ENCODE measurements at regions not wholly inside any gene's neighbourhood (a gene's known extent, or its start where the extent isn't known, plus 50 kb on each side); places are given as distances from the start of the nearest gene placed in this dataset.
A peak's percentile ranks its signal among the peaks of the same experiment; 100 is the strongest.

GRCh38 chr1:58893257-58893869 is 109.5 kb upstream of the JUN start:
- DNase-seq = no peak

GRCh38 chr1:58895082-58895481 is 111.2 kb upstream of the JUN start:
- DNase-seq = no peak

GRCh38 chr1:58895559-58896145 is 111.8 kb upstream of the JUN start:
- DNase-seq = peak; percentile 66

- peak; percentile 43 for DNase-seq
These were observed 112.7 kb upstream of the JUN start for GRCh38 chr1:58896246-58897183.

- DNase-seq = peak; percentile 65
These were observed 115.1 kb upstream of the JUN start for GRCh38 chr1:58898739-58899586.

- peak; percentile 34 for DNase-seq
These were observed 115.9 kb upstream of the JUN start for GRCh38 chr1:58899587-58900271.

GRCh38 chr1:58900396-58900795 is 116.5 kb upstream of the JUN start:
- no peak for DNase-seq

- DNase-seq = no peak
These were observed 117.2 kb upstream of the JUN start for GRCh38 chr1:58901008-58901407.

- DNase-seq = no peak
These were observed 119.1 kb upstream of the JUN start for GRCh38 chr1:58902830-58903513.

- peak; percentile 74 for DNase-seq
These were observed 119.9 kb upstream of the JUN start for GRCh38 chr1:58903514-58904298.

GRCh38 chr1:58904299-58905125 is 120.7 kb upstream of the JUN start:
- DNase-seq = no peak

GRCh38 chr1:58905126-58905490 is 121.3 kb upstream of the JUN start:
- no peak for DNase-seq

- DNase-seq = no peak
These were observed 121.9 kb upstream of the JUN start for GRCh38 chr1:58905628-58906221.

- DNase-seq = no peak
These were observed 123.6 kb upstream of the JUN start for GRCh38 chr1:58907398-58907797.

- peak; percentile 42 for DNase-seq
These were observed 125.0 kb upstream of the JUN start for GRCh38 chr1:58908561-58909560.

GRCh38 chr1:58909914-58910681 is 126.3 kb upstream of the JUN start:
- no peak for DNase-seq

- no peak for DNase-seq
These were observed 128.1 kb upstream of the JUN start for GRCh38 chr1:58911841-58912499.
